ENCODE measurements at regions not wholly inside any gene's neighbourhood (a gene's known extent, or its start where the extent isn't known, plus 50 kb on each side); places are given as distances from the start of the nearest gene placed in this dataset.

DNA sequence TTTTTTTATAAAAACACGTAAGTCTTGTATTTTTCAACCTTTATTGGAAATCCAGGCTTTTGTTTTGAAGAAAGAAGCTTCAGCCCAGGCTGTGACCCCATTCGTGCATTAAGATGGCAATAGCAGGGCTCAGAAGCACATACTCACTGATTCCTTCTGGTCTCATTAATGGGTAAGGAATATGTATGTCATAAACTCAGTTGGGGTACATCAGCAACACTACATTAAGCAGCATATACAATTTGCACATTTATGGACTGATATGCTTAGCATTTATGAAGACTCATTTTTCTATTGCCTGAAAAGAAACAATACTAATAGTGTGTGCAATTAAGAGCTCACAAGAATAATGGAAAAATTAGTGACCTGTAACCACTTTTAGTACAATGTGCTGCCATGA lies 945.4 kb upstream of the PRMT6 start:
- 1% methylated on average over 2 of the region's 2 CpGs for WGBS (ENCODE audit: low lambda C conversion rate)
- DNase-seq (ENCODE audit: low spot score), result no peak
- Histone ChIP-seq H4K20me1 (ENCODE audit: insufficient read depth, low read length) (no peaks in the 10 kb centered on the region), H3K79me2 (ENCODE audit: insufficient read depth, low read length) (no peaks in the 10 kb centered on the region), H3K9me3 (ENCODE audit: low read length) (peaks cover 56% of the 10 kb centered on the region), H3K27ac (ENCODE audit: extremely low read length, insufficient read depth, low read length) (no peak overlapping the region), H2AFZ (ENCODE audit: low read length) (no peak overlapping the region), H3K4me3 (replicated peaks in 1 of 3; ENCODE audit: insufficient read depth in 1 of 3, low read depth in 2 of 3, low read length in 3 of 3) (no peak overlapping the region), H3K9ac (ENCODE audit: insufficient read depth, low read depth, low read length) (no peak overlapping the region), H3K36me3 (replicated peaks in 1 of 2; ENCODE audit: control insufficient read depth in 1 of 2, insufficient read depth in 2 of 2, low read length in 2 of 2) (no peaks in the 10 kb centered on the region), H3K4me1 (ENCODE audit: insufficient read depth, low read length) (no peaks in the 10 kb centered on the region), H3K4me2 (ENCODE audit: low read depth, low read length) (no peak overlapping the region), H3K27me3 (ENCODE audit: control insufficient read depth in 1 of 2, insufficient read depth in 2 of 2, low read length in 2 of 2) (no peaks in the 10 kb centered on the region)
- FAIRE-seq, result no peak
- ChIA-PET CTCF (ENCODE audit: low intra/inter-chr PET ratio, low total read pairs) (no interaction called here), POLR2A (no interaction called here)
- TF ChIP-seq ZNF737 (CRISPR knock-in tag; IDR thresholded peaks at IDR 0.05; ENCODE audit: borderline replicate concordance) (no peak), CHD4 (IDR thresholded peaks at IDR 0.05; ENCODE audit: borderline replicate concordance, low read length) (no peak), TCF7 (IDR thresholded peaks at IDR 0.05; ENCODE audit: low read depth) (no peak), GFI1 (CRISPR knock-in tag; IDR thresholded peaks at IDR 0.05; ENCODE audit: borderline replicate concordance) (no peak)
- TF ChIP-seq, protein P1, sequence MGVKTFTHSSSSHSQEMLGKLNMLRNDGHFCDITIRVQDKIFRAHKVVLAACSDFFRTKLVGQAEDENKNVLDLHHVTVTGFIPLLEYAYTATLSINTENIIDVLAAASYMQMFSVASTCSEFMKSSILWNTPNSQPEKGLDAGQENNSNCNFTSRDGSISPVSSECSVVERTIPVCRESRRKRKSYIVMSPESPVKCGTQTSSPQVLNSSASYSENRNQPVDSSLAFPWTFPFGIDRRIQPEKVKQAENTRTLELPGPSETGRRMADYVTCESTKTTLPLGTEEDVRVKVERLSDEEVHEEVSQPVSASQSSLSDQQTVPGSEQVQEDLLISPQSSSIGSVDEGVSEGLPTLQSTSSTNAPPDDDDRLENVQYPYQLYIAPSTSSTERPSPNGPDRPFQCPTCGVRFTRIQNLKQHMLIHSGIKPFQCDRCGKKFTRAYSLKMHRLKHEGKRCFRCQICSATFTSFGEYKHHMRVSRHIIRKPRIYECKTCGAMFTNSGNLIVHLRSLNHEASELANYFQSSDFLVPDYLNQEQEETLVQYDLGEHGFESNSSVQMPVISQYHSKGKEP (CRISPR knock-in tag; IDR thresholded peaks at IDR 0.05), result no peak
- TF ChIP-seq, protein P2, sequence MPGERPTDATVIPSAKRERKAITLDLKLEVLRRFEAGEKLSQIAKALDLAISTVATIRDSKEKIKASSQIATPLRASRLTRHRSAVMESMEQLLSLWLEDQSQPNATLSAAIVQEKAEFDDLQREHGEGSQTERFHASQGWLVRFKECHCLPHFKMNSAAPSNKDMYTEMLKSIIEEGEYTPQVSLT (CRISPR knock-in tag; IDR thresholded peaks at IDR 0.05; ENCODE audit: borderline replicate concordance, low read depth), result no peak
- no TSS peak for BruUV-seq (replicated peaks)
- in situ Hi-C loops (cut with HindIII; ENCODE audit: extremely low pct_ligation_motif_present, low pct_unique_long_range_greater_than_20kb) (no loop called here), intact Hi-C loops (cut with micrococcal nuclease; ENCODE audit: unreplicated experiment) (no loop called here)
- ATAC-seq, result no peak

DNA sequence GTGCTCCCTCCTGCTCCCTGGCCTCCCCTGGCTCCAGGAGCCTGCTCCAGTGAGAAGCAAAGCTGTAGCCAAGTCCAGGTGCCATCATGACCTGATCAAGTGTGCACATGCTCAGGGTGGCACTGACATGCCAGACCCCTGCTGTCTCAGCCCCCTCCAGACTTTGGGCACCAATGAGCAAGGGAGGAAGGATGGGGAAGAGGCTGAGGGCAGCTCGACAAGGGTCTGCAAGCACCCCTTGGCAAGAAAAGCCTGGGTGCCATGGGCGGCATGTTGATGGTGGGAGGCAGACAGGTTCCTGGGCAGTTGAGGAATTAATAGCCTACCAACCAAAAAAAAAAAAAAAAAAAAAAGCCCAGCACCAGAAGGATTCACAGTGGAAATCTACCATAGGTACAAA lies 942.6 kb upstream of the PRMT6 start:
- in situ Hi-C loops (cut with HindIII; ENCODE audit: extremely low pct_ligation_motif_present, low pct_unique_long_range_greater_than_20kb) (no loop called here), intact Hi-C loops (cut with micrococcal nuclease; ENCODE audit: unreplicated experiment) (no loop called here)
- no peak for ATAC-seq
- H4K20me1 ChIP-seq (ENCODE audit: insufficient read depth, low read length), result no peaks in the 10 kb centered on the region
- 0% methylated on average over 2 of the region's 2 CpGs for WGBS (ENCODE audit: low lambda C conversion rate)
- CTCF ChIA-PET (ENCODE audit: low intra/inter-chr PET ratio, low total read pairs), result no interaction called here
- FAIRE-seq, result no peak
- H3K4me3 ChIP-seq (replicated peaks in 1 of 3; ENCODE audit: insufficient read depth in 1 of 3, low read depth in 2 of 3, low read length in 3 of 3), result no peak overlapping the region
- H3K9ac ChIP-seq (ENCODE audit: insufficient read depth, low read depth, low read length), result no peak overlapping the region
- H3K4me2 ChIP-seq (ENCODE audit: low read depth, low read length), result no peak overlapping the region
- H2AFZ ChIP-seq (ENCODE audit: low read length), result no peak overlapping the region
- H3K27me3 ChIP-seq (ENCODE audit: control insufficient read depth in 1 of 2, insufficient read depth in 2 of 2, low read length in 2 of 2), result no peaks in the 10 kb centered on the region
- no peaks in the 10 kb centered on the region for H3K36me3 ChIP-seq (replicated peaks in 1 of 2; ENCODE audit: control insufficient read depth in 1 of 2, insufficient read depth in 2 of 2, low read length in 2 of 2)
- H3K9me3 ChIP-seq (ENCODE audit: low read length), result peaks cover 44% of the 10 kb centered on the region
- BruUV-seq (replicated peaks), result no TSS peak
- H3K27ac ChIP-seq (ENCODE audit: extremely low read length, insufficient read depth, low read length), result no peak overlapping the region
- H3K79me2 ChIP-seq (ENCODE audit: insufficient read depth, low read length), result no peaks in the 10 kb centered on the region
- DNase-seq (ENCODE audit: low spot score), result no peak
- POLR2A ChIA-PET, result no interaction called here
- no peaks in the 10 kb centered on the region for H3K4me1 ChIP-seq (ENCODE audit: insufficient read depth, low read length)
- no peak for TF ChIP-seq ZNF468 (CRISPR knock-in tag; IDR thresholded peaks at IDR 0.05)
- TF ChIP-seq JARID2 (CRISPR knock-in tag; IDR thresholded peaks at IDR 0.05; ENCODE audit: insufficient replicate concordance), result no peak
- TF ChIP-seq ZNF615 (CRISPR knock-in tag; IDR thresholded peaks at IDR 0.05; ENCODE audit: borderline replicate concordance), result no peak
- TF ChIP-seq, protein P3, sequence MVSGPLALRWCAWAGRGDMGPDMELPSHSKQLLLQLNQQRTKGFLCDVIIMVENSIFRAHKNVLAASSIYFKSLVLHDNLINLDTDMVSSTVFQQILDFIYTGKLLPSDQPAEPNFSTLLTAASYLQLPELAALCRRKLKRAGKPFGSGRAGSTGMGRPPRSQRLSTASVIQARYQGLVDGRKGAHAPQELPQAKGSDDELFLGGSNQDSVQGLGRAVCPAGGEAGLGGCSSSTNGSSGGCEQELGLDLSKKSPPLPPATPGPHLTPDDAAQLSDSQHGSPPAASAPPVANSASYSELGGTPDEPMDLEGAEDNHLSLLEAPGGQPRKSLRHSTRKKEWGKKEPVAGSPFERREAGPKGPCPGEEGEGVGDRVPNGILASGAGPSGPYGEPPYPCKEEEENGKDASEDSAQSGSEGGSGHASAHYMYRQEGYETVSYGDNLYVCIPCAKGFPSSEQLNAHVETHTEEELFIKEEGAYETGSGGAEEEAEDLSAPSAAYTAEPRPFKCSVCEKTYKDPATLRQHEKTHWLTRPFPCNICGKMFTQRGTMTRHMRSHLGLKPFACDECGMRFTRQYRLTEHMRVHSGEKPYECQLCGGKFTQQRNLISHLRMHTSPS (CRISPR knock-in tag; IDR thresholded peaks at IDR 0.05; ENCODE audit: low read depth), result no peak
- TF ChIP-seq, protein P4, sequence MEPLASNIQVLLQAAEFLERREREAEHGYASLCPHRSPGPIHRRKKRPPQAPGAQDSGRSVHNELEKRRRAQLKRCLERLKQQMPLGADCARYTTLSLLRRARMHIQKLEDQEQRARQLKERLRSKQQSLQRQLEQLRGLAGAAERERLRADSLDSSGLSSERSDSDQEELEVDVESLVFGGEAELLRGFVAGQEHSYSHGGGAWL (CRISPR knock-in tag; IDR thresholded peaks at IDR 0.05), result no peak
- no peak for TF ChIP-seq HOXA9 (CRISPR knock-in tag; IDR thresholded peaks at IDR 0.05; ENCODE audit: borderline replicate concordance)
- no peak for TF ChIP-seq ZNF773 (CRISPR knock-in tag; IDR thresholded peaks at IDR 0.05; ENCODE audit: borderline replicate concordance)
- TF ChIP-seq RFX3 (CRISPR knock-in tag; IDR thresholded peaks at IDR 0.05), result no peak
- no peak for TF ChIP-seq TCF12 (IDR thresholded peaks at IDR 0.05)
- no peak for TF ChIP-seq TCF12 (CRISPR knock-in tag; IDR thresholded peaks at IDR 0.05)
- no peak for TF ChIP-seq ZNF124 (CRISPR knock-in tag; IDR thresholded peaks at IDR 0.05)
